ENCODE measurements at regions not wholly inside any gene's neighbourhood (a gene's known extent, or its start where the extent isn't known, plus 50 kb on each side); places are given as distances from the start of the nearest gene placed in this dataset.

DNA sequence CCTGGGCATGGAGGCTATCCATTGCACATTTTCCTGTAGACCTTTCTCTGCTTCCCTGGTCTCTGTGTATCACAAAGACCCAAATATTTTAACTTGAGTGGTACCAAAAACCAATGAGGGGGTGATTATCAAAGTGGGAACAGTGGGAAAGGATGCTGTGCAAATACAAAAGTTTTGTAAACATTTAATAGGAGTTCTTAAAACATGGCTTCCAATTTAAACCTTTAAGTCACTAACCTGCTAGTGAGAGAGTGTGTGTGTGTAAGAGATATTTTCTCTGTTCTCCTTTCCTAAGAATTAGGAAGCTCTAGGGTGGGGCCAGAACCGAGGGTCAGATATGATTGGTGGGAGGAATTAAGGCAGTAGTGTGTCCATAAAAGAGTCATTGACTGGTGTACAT is 64.5 kb upstream of the ARHGAP5 start:
- BruUV-seq (replicated peaks), result no TSS peak
- H2AK9ac ChIP-seq (replicated peaks; ENCODE audit: low read depth, low read length, poor library complexity), result no peak overlapping the region
- H3K27me3 ChIP-seq (ENCODE audit: control insufficient read depth, insufficient read depth, low read length), result peaks cover 4% of the 10 kb centered on the region
- no peak overlapping the region for H3K4me3 ChIP-seq (ENCODE audit: insufficient read depth, low read depth, low read length)
- ChIA-PET CTCF (interaction anchor here (0.7 kb wide), 1 partner anchor 507 kb away, joined by 3 read pairs; no protein-coding TSS in a partner anchor), POLR2A (ENCODE audit: unreplicated experiment) (no interaction called here)
- H3K56ac ChIP-seq (ENCODE audit: extremely low read depth, insufficient read depth, low read length), result no peak overlapping the region
- H4K5ac ChIP-seq (ENCODE audit: low read depth, low read length), result no peak overlapping the region
- in situ Hi-C loops (cut with MboI; ENCODE audit: low sequenced_read_pairs) (no loop called here), dilution Hi-C loops (cut with HindIII; ENCODE audit: low sequenced_read_pairs, unreplicated experiment) (no loop called here), intact Hi-C loops (cut with micrococcal nuclease) (no loop called here)
- H3K18ac ChIP-seq (ENCODE audit: low read depth, low read length), result no peak overlapping the region
- no peaks in the 10 kb centered on the region for H3K79me1 ChIP-seq (ENCODE audit: low read depth in 1 of 2, low read length in 2 of 2)
- ATAC-seq (ENCODE audit: low read depth) (no peak), DNase-seq (no peak)
- H2AK5ac ChIP-seq (ENCODE audit: low read depth, low read length), result no peak overlapping the region
- H3K9me3 ChIP-seq (ENCODE audit: control insufficient read depth, insufficient read depth, low read length), result no peaks in the 10 kb centered on the region
- H3K4ac ChIP-seq (ENCODE audit: low read depth, low read length), result no peak overlapping the region
- no peak overlapping the region for H2BK5ac ChIP-seq (ENCODE audit: low read depth, low read length, poor library complexity, severe bottlenecking)
- H3K27ac ChIP-seq (ENCODE audit: insufficient read depth, low read length), result no peak overlapping the region
- TF ChIP-seq RCOR1 (IDR thresholded peaks at IDR 0.05; ENCODE audit: insufficient replicate concordance, low read length), result no peak
- no peak for TF ChIP-seq RFX5 (IDR thresholded peaks at IDR 0.05; ENCODE audit: low read depth, low read length)
- TF ChIP-seq FOS (IDR thresholded peaks at IDR 0.05; ENCODE audit: low read depth, low read length), result no peak
- TF ChIP-seq, protein P1, sequence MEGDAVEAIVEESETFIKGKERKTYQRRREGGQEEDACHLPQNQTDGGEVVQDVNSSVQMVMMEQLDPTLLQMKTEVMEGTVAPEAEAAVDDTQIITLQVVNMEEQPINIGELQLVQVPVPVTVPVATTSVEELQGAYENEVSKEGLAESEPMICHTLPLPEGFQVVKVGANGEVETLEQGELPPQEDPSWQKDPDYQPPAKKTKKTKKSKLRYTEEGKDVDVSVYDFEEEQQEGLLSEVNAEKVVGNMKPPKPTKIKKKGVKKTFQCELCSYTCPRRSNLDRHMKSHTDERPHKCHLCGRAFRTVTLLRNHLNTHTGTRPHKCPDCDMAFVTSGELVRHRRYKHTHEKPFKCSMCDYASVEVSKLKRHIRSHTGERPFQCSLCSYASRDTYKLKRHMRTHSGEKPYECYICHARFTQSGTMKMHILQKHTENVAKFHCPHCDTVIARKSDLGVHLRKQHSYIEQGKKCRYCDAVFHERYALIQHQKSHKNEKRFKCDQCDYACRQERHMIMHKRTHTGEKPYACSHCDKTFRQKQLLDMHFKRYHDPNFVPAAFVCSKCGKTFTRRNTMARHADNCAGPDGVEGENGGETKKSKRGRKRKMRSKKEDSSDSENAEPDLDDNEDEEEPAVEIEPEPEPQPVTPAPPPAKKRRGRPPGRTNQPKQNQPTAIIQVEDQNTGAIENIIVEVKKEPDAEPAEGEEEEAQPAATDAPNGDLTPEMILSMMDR (conservative IDR thresholded peaks at IDR 0.05; ENCODE audit: low read depth, low read length), result no peak
- H3K36me3 ChIP-seq (ENCODE audit: control insufficient read depth, insufficient read depth, low read length), result no peaks in the 10 kb centered on the region
- no peaks in the 10 kb centered on the region for H3K4me1 ChIP-seq (ENCODE audit: control insufficient read depth, insufficient read depth, low read length)
- H4K91ac ChIP-seq (ENCODE audit: insufficient read depth, low read depth, low read length), result no peak overlapping the region
- H2AFZ ChIP-seq (replicated peaks; ENCODE audit: low read length, poor library complexity), result no peak overlapping the region
- H4K8ac ChIP-seq (ENCODE audit: low read depth in 2 of 2, low read length in 2 of 2), result no peak overlapping the region
- H3K9me1 ChIP-seq (ENCODE audit: insufficient read depth, low read length), result no peaks in the 10 kb centered on the region
- H2BK120ac ChIP-seq (ENCODE audit: low read depth, low read length), result no peak overlapping the region
- H3K23ac ChIP-seq (ENCODE audit: low read depth, low read length), result no peak overlapping the region
- no peak overlapping the region for H3K9ac ChIP-seq (ENCODE audit: low read depth, low read length)
- WGBS, 2 experiments (ENCODE audit: extremely low coverage in 2 of 2, insufficient read length in 1 of 2), result no CpG with 5 or more reads among the region's 1 CpG
- H3K14ac ChIP-seq (replicated peaks; ENCODE audit: low read depth, low read length), result no peak overlapping the region
- H2BK20ac ChIP-seq (ENCODE audit: low read depth, low read length), result no peak overlapping the region
- no peak overlapping the region for H2BK15ac ChIP-seq (ENCODE audit: low read depth, low read length)
- no peak overlapping the region for H3K4me2 ChIP-seq (ENCODE audit: low read depth, low read length)
- H4K20me1 ChIP-seq (ENCODE audit: insufficient read depth, low read length), result no peaks in the 10 kb centered on the region
